Transverse colon (tissue), 4 donors: ENCODE measurements at regions not wholly inside any gene's neighbourhood (a gene's known extent, or its start where the extent isn't known, plus 50 kb on each side); places are given as distances from the start of the nearest gene placed in this dataset.

Source experiments
- CTCF ChIP-seq, 5 experiments: fragments of 200-600 bp in 3 of 5; fragments of 450-650 bp in 2 of 5; sonication (generic) in 3 of 5; IDR thresholded peaks; 1 replicate in 2 of 5; 2 replicates in 3 of 5; pipeline ENCODE4 v1.5.1; 2016 to 2017; ENCODE audit warnings: antibody characterized with exemption in 5 of 5, inconsistent platforms in 3 of 5, mild to moderate bottlenecking in 2 of 5, moderate library complexity in 1 of 5
- POLR2A ChIP-seq: fragments of 450-650 bp; IDR thresholded peaks from one replicate; pipeline ENCODE4 v1.6.1; 2016; ENCODE audit warnings: antibody characterized with exemption, mild to moderate bottlenecking, moderate library complexity
- POLR2AphosphoS5 ChIP-seq, 3 donors: sonication (generic); formaldehyde crosslinking; IDR thresholded peaks; one replicate each; pipeline ENCODE4 v1.6.1; 2016; ENCODE audit warnings: antibody characterized with exemption in 3 of 3

- TF ChIP-seq CTCF (IDR thresholded peaks at IDR 0.05) (no peak), POLR2A (no peak), POLR2AphosphoS5 (IDR thresholded peaks at IDR 0.05) (no peak)
These were observed 558.9 kb upstream of the MBL2 start for GRCh38 chr10:53331460-53331859.
